NCI-H1417 treated with DMSO at 0.1 percent for 48 hours (cell line): ENCODE measurements at regions not wholly inside any gene's neighbourhood (a gene's known extent, or its start where the extent isn't known, plus 50 kb on each side); places are given as distances from the start of the nearest gene placed in this dataset.
"Not testable (repeated sequence)": the region's sequence is repeated elsewhere in the genome, so short reads cannot be mapped to it uniquely, and the experiment has no call there.

Experiments used
- DNase-seq: peaks from one replicate; lab custom pipeline; 2025; lab: John Stamatoyannopoulos, UW

GRCh38 chr12:25615119-25615518 lies 62.0 kb upstream of the LMNTD1 start:
- no peak for DNase-seq

- DNase-seq = no peak
These were observed 63.2 kb upstream of the LMNTD1 start for GRCh38 chr12:25616286-25616685.

DNA sequence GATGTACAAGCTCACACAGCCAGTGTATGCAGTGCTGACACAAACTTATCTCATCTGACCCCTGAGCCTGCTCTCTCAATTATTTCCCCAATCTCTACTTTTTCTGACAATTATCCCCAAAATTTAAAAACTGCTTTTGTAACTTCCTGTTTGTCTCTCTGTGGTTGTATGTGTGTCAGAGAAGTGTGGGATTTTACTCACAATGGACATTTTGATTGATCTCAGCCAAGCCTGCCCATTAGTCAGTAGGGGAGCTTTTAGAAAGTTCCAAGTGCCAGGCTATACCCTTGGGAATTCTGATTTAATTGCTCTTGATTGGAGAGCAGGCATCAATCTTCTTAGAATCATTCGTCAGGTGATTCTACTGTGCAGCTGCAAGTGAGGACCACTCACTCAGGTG lies 64.9 kb upstream of the LMNTD1 start:
- no peak for DNase-seq

DNA sequence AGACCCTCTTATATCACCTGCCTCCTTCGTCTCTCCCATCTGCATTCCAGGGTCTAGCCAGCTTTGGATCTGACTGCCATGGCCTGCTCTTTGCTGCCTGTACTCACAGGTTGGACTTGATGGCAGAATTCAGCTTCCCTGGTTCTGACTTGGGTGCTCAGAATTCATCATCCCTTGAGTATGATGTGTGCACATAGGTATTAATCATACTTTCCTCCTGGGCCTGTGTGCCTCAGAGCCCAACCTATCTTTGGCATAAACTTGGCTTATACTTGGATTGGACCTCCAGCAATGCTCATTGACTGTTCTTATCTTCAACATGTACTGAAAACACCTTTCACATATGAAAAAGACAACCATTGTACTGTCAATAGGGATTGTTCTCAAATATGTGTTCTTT lies 70.7 kb upstream of the LMNTD1 start:
- DNase-seq = no peak

GRCh38 chr12:25625146-25625545 lies 72.1 kb upstream of the LMNTD1 start:
- DNase-seq = no peak

GRCh38 chr12:25629341-25629740 lies 76.3 kb upstream of the LMNTD1 start:
- no peak for DNase-seq

DNA sequence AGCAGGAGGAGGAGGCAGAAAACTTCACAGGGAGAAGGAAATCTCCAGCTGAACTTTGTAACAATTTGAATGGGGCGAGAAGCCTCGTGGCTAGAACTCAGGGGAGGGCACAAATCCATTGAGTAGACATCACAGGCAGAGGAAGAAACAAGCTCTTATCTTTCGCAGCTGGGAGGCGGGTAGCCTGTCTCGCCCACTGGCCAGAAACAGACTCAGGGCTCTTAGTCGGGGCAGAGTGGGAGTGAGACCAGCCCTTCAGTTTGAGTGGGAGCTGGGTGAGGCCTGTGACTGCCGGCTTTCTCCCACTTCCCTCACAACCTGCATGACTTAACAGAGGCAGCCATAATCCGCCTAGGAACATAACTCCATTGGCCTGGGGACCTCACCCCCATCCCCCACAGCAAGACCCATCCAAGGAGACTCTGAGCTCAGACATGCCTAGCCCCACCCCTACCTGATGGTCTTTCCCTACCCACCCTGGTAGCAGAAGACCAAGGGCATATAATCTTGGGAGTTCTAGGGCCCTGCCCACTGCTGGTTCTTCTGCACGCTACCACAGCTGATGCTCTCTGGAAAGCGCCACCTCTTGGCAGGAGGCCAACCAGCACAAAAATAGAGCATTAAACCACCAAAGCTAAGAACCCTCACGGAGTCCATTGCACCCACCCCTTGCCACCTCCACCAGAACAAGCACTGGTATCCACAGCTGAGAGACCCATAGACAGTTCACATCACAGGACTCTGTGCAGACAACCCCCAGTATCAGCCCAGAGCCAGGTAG lies 77.8 kb upstream of the LMNTD1 start:
- not testable (repeated sequence) for DNase-seq

DNA sequence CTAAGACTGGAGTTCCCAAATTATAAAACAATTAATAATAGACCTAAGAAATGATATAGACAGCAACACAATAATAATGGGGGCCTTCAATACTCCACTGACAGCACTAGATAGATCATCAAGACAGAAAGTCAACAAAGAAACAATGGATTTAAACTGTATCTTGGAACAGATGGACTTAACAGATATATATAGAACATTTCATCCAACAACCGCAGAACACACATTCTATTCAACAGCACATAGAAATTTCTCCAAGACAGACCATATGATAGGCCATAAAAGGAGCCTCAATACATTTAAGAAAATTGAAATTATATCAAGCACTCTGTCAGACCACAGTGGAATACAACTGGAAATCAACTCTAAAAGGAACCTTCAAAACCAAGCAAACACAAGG lies 80.1 kb upstream of the LMNTD1 start:
- DNase-seq = not testable (repeated sequence)

GRCh38 chr12:25637752-25638151 lies 84.7 kb upstream of the LMNTD1 start:
- DNase-seq = no peak

- DNase-seq = no peak
These were observed 86.3 kb upstream of the LMNTD1 start for GRCh38 chr12:25639406-25639805.

DNA sequence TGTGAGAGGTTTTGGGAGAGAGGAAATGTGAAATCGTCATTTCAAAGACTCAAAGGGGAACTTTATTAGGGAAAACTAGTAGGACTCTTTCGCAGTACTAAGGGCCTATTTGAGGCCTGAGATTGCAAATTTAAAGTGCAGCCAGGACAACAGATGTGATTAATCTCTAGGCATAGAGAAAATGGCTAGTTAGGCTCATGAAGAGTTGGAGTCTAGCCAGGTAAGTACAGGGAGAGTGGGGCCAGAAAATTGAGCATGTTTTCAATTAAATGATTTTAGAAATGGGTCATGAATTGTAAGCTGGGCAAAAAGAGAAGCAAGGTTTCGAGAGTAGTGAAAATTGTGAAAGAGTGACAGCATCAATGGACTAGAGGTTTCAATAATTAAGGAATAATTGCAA lies 91.9 kb upstream of the LMNTD1 start:
- no peak for DNase-seq

DNA sequence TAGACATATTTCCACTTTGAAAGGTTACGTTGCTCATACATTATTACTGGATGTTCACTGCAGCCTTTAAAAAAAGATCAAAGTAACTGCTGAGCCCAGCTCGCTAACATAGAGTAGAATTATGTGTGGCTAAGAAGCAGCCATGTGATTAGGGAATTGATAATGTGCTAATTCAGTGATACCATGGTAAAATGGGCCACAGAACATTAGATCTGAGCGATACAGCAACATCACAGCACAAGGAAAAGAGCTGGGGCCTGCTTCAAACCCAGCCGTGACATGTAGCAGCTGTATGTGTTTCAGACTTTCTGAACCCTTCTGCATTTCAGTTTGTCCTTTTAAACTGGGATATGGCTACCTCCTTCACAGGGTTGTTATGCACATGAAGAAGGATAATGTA lies 92.3 kb upstream of the LMNTD1 start:
- DNase-seq = no peak

- DNase-seq = no peak
These were observed 98.8 kb upstream of the LMNTD1 start for GRCh38 chr12:25651931-25652330.

- DNase-seq = no peak
These were observed 99.3 kb upstream of the LMNTD1 start for GRCh38 chr12:25652371-25652770.

- no peak for DNase-seq
These were observed 100.5 kb upstream of the LMNTD1 start for GRCh38 chr12:25653487-25654175.

DNA sequence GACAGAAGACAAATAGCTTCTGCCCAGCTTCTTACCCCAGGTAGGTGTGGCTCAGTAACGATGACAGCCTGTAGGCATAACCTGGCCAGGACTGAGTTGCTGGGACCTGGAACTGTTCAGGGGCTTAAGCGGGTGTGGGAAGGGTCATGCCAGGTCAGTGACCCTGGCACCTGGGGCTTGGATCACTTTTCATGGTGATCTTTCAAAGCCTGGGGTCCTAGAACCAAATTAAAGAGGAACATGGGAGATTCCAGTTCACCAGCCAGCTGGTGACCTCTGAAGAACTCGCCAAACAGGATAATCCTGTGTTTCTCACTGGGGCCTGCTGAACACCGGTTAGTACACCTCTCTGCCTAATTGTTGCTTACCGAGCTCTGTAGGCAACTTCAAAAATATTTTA lies 102.6 kb upstream of the LMNTD1 start:
- DNase-seq = no peak

GRCh38 chr12:25659621-25660020 lies 106.5 kb upstream of the LMNTD1 start:
- no peak for DNase-seq

- DNase-seq = no peak
These were observed 117.3 kb upstream of the LMNTD1 start for GRCh38 chr12:25670076-25671055.

DNA sequence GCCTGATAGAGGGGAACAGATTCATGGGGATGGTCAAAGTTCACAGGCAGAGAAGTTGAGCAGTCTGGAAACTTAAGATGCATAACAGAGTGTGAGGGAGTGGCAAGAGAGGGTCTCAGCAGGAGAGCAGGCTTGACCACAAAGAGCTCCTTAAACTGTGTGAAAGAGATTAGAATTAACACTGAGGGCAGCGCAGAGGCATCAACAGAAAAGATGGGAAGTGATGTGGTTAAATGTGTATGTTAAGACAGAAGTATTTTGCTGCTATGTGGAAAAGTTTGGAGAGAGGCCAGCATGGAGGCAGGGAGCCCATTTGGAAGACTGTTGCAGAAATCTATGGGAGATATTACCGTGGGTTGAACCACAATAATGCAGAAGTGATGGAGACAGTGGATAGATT lies 122.7 kb upstream of the LMNTD1 start:
- DNase-seq = no peak

DNA sequence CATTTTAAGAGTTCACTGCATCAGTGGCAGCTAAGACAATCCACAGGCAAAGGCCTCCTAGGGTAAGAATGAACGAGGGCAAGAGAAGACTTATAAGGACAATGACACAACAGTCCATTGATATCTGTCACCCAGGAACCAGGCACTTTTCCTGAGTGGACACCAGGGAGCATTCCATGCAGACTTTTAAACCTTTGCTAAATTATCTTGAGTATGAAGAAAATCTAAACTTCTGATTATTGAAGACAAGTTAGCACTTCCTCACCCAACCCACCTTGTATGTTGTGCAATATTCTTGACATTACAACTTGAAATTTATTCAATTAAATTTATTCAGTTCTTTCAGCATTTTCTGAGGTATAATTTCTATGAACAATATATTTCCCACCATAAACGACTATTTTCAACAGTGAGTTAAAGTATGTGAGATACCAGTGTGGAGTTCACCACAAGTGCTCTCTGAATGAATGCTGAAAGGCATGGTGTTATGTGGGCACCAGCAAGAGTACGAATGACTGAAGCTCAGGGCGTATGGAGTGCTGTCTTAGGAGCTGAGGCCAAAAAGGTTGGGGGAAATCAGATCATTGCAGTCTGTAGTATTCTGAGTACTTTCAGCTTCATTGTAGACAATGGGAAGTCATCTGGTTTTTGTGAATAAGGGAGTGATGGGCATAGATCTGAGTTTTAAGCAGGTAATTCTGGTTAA lies 124.3 kb upstream of the LMNTD1 start:
- no peak for DNase-seq

GRCh38 chr12:25681580-25681979 lies 128.5 kb upstream of the LMNTD1 start:
- no peak for DNase-seq

DNA sequence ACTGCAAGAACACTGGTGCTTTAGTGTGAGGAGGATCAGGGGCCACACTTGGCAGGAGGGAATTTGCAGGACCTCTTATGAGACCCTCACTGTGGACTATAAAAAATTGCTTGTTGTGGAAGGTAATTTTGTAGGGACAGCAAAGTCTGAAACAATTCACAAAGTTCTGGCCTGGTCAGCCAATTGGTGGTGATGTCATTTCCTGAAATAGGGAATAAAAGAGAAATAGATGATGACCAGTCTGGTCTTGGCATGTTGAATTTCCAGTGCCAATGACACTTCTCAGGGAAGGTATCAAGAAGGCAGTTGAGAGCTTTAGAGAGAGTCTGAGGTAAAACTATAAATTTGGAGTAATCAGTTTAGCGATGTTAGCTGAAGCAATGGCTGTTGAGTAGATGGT lies 129.3 kb upstream of the LMNTD1 start:
- no peak for DNase-seq
